ENCODE measurements at regions not wholly inside any gene's neighbourhood (a gene's known extent, or its start where the extent isn't known, plus 50 kb on each side); places are given as distances from the start of the nearest gene placed in this dataset.
"Not testable (repeated sequence)": the region's sequence is repeated elsewhere in the genome, so short reads cannot be mapped to it uniquely, and the experiment has no call there.

DNA sequence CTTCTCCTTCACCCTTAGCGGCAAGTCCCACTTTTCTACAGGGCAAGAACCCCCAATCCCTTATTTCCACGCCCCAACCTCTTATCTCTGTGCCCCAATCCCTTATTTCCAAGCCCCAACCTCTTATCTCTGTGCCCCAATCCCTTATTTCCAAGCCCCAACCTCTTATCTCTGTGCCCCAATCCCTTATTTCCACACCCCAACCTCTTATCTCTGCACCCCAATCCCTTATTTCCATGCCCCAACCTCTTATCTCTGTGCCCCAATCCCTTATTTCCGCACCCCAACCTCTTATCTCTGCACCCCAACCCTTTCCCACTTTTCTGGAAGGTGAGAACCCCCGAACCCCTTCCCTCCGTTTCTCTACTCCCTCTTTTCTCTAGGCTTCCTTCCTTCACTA, 116.1 kb upstream of the GJE1 start:
- not testable (repeated sequence) for DNase-seq

DNA sequence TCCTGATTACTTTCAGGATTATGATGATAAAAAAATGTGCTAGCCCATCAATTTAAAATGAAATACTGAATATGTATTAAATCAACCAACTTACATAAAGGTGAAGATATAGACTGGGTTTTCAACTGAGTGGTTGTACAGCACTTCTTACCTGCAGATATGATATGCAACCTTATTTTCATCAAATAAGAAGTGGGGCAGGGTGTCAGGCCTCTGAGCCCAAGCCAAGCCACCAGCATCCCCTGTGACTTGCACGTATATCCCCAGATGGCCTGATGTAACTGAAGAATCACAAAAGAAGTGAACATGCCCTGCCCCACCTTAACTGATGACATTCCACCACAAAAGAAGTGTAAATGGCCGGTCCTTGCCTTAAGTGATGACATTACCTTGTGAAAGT, 117.3 kb upstream of the GJE1 start:
- not testable (repeated sequence) for DNase-seq

DNA sequence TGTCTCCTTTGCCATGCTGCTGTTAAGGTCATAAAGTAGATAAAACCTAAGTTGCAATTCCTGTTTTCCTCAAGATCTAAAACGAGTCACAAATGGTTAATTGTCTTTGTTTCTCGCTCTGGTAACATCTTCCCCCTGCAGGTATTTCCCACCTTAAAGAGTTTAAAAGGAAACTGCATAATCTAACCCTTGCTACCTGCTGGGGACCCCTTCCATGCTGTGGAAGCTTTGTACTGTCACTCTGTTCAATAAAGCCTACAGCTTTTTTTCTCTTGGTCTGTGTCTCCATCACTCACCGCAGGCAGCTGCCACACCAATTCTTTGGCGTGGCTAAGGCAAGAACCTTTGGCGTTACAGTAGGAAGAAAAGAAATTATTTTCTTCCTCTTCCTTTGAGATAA, 117.7 kb upstream of the GJE1 start:
- no peak for DNase-seq

DNA sequence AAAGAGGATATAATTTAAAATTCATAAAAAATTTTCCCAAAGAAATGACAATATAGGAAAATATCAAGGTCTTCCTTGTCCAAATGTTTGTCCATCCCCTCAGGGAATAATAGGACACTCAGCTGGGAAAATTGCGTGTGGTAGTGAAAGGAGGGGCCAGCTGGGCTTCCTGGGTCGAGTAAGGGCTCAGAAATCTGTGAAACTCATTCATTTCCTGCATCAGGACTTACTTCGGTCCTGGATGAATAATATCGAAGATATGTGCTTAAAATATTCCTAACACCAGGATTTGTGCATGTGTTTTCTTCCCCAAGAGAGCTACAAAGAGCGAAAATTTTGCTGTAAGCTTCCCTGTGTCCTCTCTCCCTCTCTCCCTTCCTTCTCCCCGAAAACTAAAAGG, 118.2 kb upstream of the GJE1 start:
- DNase-seq, result no peak

DNA sequence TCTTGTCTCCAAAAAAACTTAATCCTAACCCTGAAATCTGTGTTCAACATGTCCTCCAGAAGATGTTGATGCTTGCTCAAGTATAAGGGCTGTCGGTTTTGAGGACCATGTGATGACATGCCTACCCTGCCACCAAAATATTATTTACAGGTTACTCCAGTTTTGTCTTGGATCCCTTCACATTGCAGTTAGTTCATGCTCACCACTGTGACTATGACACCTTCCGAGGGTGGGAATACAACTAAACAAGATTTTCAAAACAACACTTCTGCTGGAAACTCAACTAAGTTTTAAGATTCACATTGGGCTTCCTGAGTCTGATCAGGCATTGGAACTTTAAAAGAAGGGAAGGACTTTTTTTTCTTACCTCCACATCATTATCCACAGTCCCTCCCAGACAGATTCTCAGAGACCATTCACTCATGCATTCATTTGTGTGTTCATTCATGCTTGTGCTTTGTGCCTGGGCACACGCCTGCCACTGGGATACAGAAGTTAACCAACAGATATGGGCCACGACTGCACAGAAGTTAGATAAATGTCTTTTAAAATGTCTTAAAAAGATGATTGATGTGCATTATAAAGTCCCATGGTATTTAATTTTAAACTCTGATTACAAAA, 118.7 kb upstream of the GJE1 start:
- DNase-seq, result no peak

DNA sequence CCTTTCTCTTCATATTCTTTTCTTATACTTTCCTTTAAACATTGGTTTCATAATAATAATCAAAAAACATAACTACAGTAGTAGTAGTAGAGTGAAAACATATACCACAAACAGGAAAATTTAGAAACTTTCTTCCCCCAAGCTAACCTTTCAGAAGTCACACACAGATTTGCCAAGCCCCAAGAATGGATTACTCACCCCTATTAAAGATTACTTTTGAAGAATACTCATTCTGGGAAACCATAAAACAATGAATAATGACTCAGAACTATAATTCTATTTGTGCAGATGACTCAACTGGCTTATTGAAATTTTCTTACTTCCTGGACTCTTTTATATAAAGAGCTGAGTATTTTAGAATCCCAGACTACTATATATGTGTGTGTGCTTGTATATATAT, 119.4 kb upstream of the GJE1 start:
- DNase-seq, result no peak

DNA sequence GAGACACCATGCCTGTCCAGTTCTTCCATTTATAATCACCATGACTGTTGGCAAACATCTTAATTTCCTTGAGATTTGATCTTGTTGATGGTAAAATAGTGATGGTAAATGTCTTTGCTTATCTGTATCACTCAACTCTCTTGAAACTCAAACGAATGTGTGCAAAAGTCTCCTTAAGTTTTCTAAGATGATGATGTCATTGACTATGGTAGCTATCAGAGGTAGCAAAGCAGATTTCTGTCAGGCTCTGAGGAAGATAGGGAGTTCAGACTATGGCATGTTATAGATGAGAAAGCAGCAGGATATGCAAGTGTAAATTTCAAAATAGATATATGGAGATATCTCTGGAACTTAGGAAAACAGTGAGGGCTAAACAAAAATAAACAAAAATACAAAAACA, 121.0 kb upstream of the GJE1 start:
- no peak for DNase-seq

DNA sequence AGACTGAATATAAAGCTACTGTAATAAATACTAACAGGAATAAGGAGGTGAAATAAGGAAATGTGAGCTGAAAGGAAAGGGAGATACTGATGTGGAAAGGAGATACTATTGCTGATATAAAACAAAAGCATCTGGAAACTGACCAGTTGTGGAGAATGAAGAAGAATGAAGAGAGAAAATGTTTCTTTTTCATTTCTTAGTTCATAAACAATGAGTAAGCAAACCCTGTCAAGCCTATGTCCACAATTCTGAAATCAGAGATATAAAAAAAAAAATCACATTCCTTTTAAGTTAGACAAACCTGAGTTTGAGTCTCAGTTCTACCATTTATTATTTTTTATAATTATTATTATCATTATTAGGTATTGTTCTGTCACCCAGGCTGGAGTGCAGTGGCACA, 121.6 kb upstream of the GJE1 start:
- no peak for DNase-seq

DNA sequence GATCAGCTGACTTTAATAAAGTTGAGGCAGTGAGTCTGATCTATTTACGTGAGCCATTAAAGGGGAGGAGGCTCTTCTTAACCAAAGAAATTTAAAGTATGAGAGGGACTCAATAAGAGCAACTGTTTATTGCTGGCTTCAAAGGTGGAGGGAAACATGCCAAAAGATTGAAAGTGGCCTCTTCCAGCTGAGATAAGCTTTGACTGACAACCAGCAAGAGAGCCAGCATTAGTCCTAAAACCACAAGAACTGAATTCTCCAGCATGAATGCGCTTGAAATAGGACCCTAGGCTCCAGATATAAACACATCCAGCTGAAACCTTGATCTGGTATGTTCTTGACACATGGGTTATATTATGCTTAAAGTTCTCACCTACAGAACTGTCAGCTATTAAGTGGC, 123.1 kb upstream of the GJE1 start:
- DNase-seq, result no peak

DNA sequence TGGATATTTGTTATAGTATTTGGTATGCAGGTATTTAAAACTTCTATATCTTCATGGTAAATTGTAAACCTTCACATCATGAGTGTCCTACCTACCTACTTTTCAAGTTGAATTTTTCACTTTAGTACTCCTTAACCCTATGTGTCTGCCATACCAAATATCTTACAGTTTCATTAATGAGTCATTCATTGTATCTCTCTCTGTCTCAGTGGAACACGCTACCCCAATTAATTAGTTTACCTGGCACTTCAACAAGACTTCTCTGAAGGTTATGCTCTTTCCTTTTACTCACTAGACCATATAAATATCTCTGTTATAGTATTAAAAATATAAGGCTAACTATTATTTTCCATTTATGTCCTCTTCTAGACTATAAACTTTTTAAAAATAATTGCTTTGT, 123.9 kb upstream of the GJE1 start:
- no peak for DNase-seq

DNA sequence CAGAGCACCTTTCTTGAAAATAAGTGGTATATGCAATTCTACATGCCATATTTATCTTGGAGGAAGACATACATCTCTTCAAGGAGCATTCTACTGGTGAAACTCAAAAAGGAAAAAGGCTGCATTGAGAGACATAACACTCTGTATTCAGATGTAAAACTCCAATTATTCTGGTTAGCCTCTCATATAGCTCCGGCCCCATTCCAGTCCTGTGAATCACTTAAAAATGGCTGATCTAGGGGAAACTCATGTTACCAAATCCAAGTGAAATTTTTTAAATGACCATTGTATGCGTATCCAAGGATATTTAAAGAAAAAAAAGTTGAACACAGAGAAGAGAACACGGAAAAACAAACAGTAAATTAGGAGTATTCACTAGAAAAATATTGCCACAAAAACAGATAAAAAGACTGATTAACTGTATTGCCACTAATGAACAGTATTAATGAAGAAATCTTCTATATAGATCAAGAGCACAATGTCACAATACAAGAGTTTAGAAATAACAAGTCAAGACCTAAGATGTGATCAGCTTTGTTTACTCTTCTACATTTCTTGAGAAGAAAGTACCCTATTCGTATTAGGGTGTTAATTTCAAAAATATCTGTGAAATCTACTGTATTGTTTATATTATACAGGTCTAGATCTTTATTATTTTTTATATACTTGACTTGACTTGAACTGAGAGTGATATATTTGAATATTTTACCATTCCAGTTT, 124.5 kb upstream of the GJE1 start:
- no peak for DNase-seq

DNA sequence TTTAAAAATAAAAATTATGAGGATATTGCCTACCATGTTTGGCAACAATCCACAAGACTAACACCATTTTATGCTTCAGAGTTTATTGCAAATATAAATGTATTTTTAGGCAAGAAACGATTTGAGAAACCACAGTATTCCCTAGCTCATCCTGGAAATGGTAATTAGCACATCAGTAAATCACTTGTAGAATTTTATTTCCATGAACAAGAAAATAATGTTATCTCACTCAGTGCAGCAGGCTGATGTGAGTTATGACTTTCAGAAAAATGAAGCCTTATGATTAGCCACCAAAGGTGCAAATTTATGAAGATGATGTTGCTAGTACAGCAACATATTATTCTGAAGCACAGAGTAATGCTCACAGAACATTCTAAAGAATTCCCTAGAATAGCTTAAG, 127.7 kb upstream of the GJE1 start:
- DNase-seq, result no peak

DNA sequence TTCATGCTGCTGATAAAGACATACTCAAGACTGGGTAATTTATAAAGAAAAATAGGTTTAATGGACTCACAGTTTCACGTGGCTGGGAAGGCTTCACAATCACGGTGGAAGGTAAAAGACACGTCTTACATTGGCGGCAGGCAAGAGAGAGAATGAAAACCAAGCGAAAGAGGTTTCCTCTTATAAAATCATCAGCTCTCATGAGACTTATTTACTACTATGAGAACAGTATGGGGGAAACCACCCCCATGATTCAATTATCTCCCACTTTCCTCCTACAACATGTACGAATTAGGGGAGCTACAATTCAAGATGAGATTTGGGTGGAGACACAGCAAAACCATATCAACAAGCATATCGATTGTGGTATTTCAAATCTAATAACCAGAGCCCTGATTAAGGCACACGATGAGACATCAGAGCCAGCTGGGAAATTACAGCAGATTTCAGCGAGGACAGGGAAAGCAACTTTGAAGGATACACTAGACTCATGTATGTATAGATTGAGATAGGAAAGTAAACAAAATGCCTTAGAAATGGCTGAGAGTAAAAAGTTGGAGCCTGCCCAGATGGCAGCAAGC, 129.8 kb upstream of the GJE1 start:
- DNase-seq, result no peak

DNA sequence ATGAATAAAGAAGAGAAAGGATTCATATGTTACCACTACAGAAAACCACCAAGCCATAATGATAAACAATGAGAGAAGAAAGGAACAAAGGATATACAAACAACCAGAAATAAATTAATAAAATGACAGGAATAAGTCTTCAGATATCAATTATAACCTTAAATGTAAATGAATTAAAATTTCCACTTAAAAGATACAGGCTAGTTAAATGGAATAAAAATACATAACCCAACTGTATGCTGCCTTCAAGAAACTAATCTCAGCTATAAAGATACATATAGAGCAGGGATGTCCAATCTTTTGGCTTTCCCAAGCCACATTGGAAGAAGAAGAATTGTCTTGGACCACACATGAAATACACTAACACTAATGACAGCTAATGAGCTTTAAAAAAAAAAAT, 135.9 kb upstream of the GJE1 start:
- no peak for DNase-seq

DNA sequence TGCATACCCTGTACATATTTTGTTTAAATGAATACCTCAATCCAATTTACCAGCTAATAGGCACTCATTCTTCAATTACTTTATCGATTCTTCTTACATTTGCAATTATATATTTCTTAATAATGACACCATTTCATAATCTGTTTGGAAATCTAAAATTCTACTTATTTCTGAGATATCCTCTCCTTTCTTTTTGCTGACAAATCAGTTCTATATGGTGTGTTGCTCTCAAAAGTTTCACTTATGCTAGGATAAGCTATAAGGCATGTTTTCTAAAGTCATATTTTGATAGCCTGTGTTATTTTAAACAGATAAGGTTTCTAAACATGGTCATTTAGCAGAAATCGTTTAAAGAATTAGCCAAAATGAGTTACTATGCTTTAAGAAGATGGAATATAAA, 140.6 kb upstream of the GJE1 start:
- no peak for DNase-seq

DNA sequence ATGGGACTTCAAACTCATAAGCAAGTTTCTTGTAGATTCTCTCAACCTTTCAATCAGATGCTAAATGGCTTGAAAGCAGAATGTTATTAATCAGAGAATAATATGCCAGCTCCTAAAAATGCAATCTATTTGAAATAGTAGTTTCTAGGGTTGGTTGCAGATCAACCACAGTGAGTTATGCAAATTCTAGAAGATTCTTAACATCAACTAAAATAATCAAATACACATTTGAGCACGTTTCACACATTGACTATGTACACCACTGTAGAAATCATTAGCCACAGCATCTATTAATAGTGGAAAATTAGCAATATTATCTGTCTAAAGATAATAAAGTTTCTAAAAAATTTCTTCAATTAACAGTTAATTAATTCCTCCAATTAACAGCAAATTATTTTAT, 141.9 kb upstream of the GJE1 start:
- DNase-seq, result no peak

DNA sequence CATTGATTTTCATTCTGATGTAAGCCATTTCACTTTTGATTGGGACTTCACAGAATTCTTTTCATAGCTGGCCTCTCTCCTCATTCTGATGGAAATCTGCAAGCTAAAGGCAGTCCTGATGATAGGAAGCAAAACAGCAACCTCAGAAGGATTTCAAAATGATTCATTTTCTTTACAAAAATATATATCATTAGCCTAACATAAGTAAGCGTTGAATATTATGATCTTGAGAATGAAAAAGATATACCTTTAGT, 143.1 kb upstream of the GJE1 start:
- DNase-seq, result no peak

DNA sequence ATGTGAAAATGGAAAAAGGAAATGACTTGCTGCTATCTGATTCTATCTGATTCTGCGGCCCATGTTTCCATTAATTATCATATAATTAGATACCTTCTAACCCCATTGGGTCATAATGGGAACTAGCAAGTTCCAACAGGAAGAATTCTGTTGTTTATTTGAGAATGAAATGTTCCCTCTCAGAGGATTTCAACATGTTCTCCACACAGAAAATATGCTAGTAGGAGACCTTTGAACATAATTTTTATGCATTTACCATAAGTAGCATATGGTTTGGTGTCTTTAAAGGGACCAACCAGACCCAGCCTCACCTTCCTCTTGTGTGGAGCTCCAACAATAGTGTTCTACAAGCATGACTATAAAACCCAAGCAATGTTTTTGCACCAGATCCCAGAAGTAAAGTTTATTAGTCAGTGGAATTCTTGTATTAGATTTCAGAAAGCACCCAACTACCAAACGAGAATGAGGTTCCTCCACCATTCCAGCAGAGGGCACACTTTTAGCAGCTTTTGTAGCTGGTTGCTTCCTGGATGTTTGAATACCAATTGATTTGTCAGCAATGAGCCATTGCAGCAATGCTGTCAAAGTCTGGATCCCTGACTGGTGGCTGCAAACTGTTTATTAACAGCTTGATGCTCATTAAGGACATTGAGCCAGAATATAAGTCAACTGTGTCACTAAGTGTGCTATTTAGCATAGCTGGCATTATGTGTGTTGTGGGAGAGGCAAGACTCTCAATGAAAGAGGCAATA, 143.6 kb upstream of the GJE1 start:
- no peak for DNase-seq

DNA sequence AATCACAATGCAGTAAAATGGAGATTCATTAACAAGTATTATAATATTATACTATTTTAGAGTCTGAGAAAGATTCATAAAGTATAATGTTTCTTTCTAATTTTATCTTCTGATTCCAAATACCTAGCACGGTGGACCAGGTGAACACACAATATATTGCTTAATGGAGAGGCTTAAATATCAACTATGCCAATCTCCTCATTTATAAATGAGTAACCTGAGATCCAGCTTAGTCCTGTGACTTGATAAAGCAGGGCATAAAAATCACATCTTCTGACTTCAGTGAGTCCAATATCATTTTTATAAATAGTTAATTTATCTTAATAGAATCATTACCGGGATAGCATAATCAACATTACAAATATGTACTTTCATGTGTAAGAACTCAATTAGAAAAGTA, 144.4 kb upstream of the GJE1 start:
- no peak for DNase-seq

DNA sequence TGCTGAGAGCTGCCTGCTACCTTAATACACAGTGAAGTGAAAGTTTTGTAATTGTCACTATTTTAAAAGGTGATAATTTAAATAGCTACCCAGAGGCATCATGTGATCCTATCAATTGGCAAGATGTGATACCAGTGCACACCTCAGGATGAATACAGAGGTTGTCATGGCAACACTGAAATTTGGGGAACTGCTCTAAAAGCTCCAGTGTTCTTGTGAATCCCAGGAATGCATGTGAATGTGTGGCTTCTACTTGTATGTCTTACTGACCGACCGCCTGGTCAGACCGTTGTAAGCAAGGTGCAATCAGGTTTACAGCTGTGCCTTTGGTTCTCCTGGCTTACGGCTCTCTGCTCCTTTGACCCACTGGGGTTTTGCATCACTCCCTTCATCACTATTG, 146.3 kb upstream of the GJE1 start:
- DNase-seq, result no peak

DNA sequence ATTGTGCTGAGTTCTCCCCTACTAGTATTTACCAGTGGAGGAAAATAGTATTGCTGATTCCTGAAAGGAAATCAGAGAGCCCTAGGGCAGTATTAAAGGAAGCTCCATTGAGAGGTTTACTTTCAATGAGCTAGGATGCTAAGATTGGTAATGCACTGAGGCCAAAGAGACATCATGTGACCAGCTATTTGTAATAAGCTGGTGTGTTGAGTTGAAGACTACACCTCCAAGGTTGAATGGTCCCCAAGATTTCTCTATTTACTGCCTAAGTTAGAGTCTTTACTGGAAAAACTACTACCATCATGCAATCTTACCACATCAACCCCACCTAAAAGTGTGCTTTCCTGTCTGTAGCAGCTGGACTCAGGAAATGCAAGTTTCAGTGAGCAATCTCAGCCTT, 151.5 kb upstream of the GJE1 start:
- no peak for DNase-seq

DNA sequence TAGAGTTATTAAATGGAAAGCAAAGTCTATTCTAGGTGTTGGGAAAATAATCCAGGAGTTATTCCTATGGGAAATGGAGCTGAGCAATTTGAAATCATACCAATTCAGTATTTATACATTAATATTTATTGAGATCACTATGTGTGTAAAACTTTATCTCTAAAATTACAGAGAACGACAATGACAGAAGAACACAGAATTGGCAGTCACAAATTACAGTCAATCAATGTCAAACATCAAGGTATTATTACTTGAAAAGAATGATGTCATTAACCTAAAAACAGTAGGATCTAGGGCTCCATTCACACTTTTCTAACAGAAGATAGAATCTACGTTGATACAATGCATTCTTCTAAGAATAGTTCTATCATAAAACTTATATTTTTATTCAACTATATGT, 154.9 kb upstream of the GJE1 start:
- DNase-seq, result no peak

DNA sequence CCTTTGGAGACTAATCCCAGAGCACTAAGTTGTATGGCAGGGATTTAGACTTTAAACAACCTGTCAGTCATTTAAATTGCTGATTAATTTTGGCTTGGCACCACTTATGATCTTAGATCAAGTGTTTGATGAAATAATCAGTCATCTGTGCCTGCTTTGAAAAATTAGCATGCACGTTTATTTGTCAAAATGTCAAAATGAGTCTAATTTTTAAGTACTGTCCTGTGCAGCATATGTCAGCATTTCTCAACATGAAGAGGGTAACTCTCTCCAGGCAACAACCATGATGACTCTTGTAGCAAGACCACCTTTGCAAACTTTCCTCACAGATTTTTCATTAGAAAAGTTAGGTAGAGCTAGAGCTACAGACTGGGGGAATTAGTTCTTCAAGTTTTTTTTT, 155.7 kb upstream of the GJE1 start:
- no peak for DNase-seq

DNA sequence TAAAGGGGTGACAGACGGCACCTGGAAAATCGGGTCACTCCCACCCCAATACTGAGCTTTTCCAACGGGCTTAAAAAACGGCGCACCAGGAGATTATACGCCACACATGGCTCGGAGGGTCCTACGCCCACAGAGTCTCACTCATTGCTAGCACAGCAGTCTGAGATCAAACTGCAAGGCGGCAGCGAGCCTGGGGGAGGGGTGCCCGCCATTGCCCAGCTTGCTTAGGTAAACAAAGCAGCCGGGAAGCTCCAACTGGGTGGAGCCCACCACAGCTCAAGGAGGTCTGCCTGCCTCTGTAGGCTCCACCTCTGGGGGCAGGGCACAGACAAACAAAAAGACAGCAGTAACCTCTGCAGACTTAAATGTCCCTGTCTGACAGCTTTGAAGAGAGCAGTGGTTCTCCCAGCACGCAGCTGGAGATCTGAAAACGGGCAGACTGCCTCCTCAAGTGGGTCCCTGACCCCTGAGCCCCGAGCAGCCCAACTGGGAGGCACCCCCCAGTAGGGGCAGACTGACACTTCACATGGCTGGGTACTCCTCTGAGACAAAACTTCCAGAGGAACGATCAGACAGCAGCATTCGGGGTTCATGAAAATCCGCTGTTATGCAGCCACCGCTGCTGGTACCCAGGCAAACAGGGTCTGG, 162.8 kb upstream of the GJE1 start:
- not testable (repeated sequence) for DNase-seq

All from DMS79 (cell line).